ENCODE measurements at regions not wholly inside any gene's neighbourhood (a gene's known extent, or its start where the extent isn't known, plus 50 kb on each side); places are given as distances from the start of the nearest gene placed in this dataset.

DNA sequence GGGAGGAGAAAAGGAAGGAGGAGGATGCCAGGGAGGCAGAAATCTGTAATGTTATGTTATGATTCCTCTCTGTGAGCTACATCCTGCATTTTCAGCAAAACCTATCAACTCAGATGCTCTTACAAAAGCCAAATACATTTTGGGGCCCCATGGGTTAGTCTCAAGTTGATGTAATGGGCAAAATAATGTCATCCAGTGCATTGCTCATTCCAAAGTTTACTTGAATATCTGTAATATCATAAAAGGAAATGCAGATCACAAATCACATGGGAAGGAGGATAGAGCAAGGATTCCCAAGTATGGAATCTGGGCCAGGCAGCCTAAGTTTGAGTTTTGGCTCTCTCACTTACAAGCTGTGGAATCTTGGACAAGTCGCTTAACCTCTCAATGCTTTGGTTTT, 74.9 kb upstream of the SOD3 start:
- no peak for DNase-seq

DNA sequence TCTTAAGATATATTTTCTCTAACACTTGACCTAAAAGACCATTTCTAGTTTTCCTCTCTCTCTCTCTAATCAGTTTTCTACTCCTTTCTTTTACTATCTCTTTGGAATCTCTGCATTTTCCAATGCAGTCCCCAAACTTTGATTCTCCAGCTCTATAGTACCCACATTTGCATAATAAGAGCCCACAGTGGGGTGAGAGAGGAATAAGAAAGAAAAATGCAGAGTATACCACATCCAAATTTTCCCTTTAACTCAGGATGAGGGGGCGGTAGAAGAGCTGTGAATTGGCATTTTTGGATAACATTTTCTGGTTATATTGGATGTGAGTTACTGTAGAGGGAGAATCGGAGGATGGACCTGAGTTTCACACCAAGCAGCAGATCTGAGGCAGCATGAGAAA, 74.4 kb upstream of the SOD3 start:
- no peak for DNase-seq

GRCh38 chr4:24722026-24722568, 73.3 kb upstream of the SOD3 start:
- no peak for DNase-seq

- DNase-seq, result no peak
Measured at GRCh38 chr4:24727390-24728224, 67.8 kb upstream of the SOD3 start.

GRCh38 chr4:24729119-24729730, 66.1 kb upstream of the SOD3 start:
- DNase-seq, result no peak

- DNase-seq, result peak in 1 of 2 donors; percentile 33
Measured at GRCh38 chr4:24730256-24731001, 64.9 kb upstream of the SOD3 start.

DNA sequence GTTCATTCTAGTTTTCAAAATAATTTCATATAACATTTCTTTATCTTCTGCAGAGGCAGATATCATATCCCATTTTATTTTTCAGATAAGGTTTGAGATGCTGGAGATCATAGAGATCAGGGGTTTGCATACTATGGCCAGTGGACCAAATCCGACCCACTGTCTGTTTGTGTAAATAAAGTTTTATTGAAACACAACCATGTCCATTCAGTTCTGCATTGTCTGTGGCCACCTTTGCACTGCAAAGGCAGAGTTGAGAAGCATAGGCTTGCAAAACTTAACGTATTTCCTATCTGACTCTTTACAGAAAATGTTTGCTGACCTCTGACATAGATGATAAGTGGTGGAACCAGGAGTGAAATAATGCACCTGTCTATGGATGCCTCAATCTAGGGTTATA, 63.9 kb upstream of the SOD3 start:
- DNase-seq, result no peak

- DNase-seq, result no peak
Measured at GRCh38 chr4:24734511-24734910, 60.9 kb upstream of the SOD3 start.

GRCh38 chr4:24736066-24736465, 59.3 kb upstream of the SOD3 start:
- no peak for DNase-seq

- no peak for DNase-seq
Measured at GRCh38 chr4:24741910-24742309, 53.5 kb upstream of the SOD3 start.

- no peak for DNase-seq
Measured at GRCh38 chr4:24742335-24742734, 53.0 kb upstream of the SOD3 start.

GRCh38 chr4:24742773-24743172, 52.6 kb upstream of the SOD3 start:
- no peak for DNase-seq

- no peak for DNase-seq
Measured at GRCh38 chr4:24743206-24743605, 52.2 kb upstream of the SOD3 start.

- no peak for DNase-seq
Measured at GRCh38 chr4:24743927-24744326, 51.4 kb upstream of the SOD3 start.

DNA sequence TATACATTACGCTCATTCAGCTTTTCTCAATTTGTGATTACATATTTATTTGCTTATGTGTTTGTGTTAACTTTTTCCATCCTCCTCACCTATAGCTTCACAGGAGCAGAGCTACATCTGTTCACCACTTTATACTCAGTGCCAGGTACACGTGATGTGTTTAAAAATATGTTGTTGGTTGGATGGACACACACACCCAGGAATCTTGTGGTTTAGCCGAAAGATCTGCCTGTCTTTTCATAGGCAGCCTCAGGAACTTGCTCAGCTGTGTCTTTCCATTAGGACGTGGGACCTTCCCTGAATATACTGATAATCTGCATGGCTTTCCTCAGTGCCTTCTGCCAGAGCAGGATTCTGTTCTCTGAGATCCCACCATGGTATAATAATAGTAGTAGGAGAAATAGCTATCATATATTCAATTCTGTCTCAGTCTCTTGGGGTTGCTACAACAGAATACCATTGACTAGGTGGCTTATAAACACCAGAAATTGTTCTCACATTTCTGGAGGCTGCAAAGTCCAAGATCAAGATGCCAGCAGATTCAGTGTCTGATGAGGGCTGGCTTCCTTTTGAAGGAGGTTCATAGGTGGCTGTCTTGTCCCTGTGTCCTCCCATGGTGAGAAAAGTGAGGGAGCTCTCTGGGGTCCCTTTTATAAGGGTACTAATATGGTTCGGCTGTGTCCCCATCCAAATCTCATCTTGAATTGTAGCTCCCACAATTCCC, 50.0 kb upstream of the SOD3 start:
- no peak for DNase-seq
